Gastroesophageal sphincter (tissue), 3 donors: ENCODE measurements at regions not wholly inside any gene's neighbourhood (a gene's known extent, or its start where the extent isn't known, plus 50 kb on each side); places are given as distances from the start of the nearest gene placed in this dataset.

Experiments used
- EP300 ChIP-seq: sonication (generic); formaldehyde crosslinking; IDR thresholded peaks from one replicate; pipeline ENCODE4 v1.6.1; 2017; ENCODE audit warnings: antibody characterized with exemption, mild to moderate bottlenecking
- POLR2A ChIP-seq, 2 donors: fragments of 450-650 bp; IDR thresholded peaks; one replicate each; pipeline ENCODE4 v1.6.1; 2017; ENCODE audit warnings: antibody characterized with exemption in 2 of 2, mild to moderate bottlenecking in 2 of 2, moderate library complexity in 1 of 2
- POLR2AphosphoS5 ChIP-seq: sonication (generic); formaldehyde crosslinking; IDR thresholded peaks from one replicate; pipeline ENCODE4 v1.6.1; 2017; ENCODE audit warnings: antibody characterized with exemption
- TF ChIP-seq, protein P1 (sequence below), 4 experiments: fragments of 200-600 bp in 2 of 4; fragments of 450-650 bp in 2 of 4; sonication (generic) in 1 of 4; IDR thresholded peaks; one replicate each; pipeline ENCODE4 v1.5.1; 2017 to 2019; ENCODE audit warnings: antibody characterized with exemption in 4 of 4, mild to moderate bottlenecking in 2 of 4, moderate library complexity in 2 of 4

DNA sequence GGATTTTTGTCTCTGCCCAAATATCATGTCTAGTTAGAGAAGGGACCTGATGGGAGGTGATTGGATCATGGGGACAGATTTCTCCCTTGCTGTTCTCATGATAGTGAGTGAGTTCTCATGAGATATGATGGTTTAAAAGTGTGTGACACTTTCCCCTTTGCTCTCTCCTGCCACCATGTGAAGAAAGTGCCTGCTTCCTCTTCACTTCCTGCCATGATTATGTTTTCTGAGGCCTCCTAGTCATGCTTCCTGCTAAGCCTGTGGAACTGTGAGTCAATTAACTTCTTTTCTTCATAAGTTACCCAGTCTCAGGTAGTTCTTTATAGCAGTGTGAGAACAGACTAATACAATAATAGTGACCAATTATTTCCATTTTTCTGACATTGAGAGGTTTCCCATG lies 167.3 kb upstream of the CYRIA start:
- TF ChIP-seq, protein P1, sequence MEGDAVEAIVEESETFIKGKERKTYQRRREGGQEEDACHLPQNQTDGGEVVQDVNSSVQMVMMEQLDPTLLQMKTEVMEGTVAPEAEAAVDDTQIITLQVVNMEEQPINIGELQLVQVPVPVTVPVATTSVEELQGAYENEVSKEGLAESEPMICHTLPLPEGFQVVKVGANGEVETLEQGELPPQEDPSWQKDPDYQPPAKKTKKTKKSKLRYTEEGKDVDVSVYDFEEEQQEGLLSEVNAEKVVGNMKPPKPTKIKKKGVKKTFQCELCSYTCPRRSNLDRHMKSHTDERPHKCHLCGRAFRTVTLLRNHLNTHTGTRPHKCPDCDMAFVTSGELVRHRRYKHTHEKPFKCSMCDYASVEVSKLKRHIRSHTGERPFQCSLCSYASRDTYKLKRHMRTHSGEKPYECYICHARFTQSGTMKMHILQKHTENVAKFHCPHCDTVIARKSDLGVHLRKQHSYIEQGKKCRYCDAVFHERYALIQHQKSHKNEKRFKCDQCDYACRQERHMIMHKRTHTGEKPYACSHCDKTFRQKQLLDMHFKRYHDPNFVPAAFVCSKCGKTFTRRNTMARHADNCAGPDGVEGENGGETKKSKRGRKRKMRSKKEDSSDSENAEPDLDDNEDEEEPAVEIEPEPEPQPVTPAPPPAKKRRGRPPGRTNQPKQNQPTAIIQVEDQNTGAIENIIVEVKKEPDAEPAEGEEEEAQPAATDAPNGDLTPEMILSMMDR (IDR thresholded peaks at IDR 0.05), result no peak
- no peak for TF ChIP-seq POLR2A (IDR thresholded peaks at IDR 0.05)
- no peak for TF ChIP-seq EP300
- TF ChIP-seq POLR2AphosphoS5, result no peak
